Heart right ventricle (tissue), 16 donors: ENCODE measurements at regions not wholly inside any gene's neighbourhood (a gene's known extent, or its start where the extent isn't known, plus 50 kb on each side); places are given as distances from the start of the nearest gene placed in this dataset.

Experiments used
- ATAC-seq, 8 donors: fragments of 200-7000 bp; cut with Tn5 transposase; one replicate each; pipeline ENCODE4 v1.9.1; 2020; ENCODE audit warnings: mild to moderate bottlenecking in 8 of 8, moderate library complexity in 8 of 8, moderate number of reproducible peaks in 1 of 8
- DNase-seq, 2 donors: peaks; one replicate each; pipeline ENCODE4 v3.0.0-alpha.2; 2020
- H3K27ac ChIP-seq, 10 donors: fragments of 200-600 bp; sonication (generic) in 2 of 10; one replicate each; pipeline versions ENCODE4 v1.5.0 to v1.8.0; 2020 to 2022; ENCODE audit warnings: mild to moderate bottlenecking in 3 of 10
- H3K27me3 ChIP-seq, 7 donors: fragments of 200-600 bp; one replicate each; pipeline ENCODE4 v1.8.0; 2021 to 2022; ENCODE audit warnings: mild to moderate bottlenecking in 2 of 7
- H3K36me3 ChIP-seq, 9 donors: fragments of 200-600 bp; sonication (generic) in 1 of 9; one replicate each; pipeline versions ENCODE4 v1.5.0 to v1.8.0; 2020 to 2022; ENCODE audit warnings: mild to moderate bottlenecking in 2 of 9
- H3K4me1 ChIP-seq, 9 donors: fragments of 200-600 bp; sonication (generic) in 1 of 9; one replicate each; pipeline versions ENCODE4 v1.5.0 to v1.8.0; 2020 to 2022; ENCODE audit warnings: mild to moderate bottlenecking in 4 of 9
- H3K4me3 ChIP-seq, 10 donors: fragments of 200-600 bp; sonication (generic) in 2 of 10; one replicate each; pipeline versions ENCODE4 v1.5.0 to v1.8.0; 2020 to 2022; ENCODE audit warnings: mild to moderate bottlenecking in 7 of 10, moderate library complexity in 2 of 10
- H3K9me3 ChIP-seq, 11 donors: fragments of 200-600 bp in 10 of 11; sonication (generic) in 2 of 11; one replicate each; pipeline versions ENCODE4 v1.5.0 to v1.8.0; 2013 to 2022; ENCODE audit warnings: mild to moderate bottlenecking in 2 of 11, control low read depth in 1 of 11, moderate library complexity in 1 of 11
- WGBS, 2 donors: extraction: QIAGEN DNeasy Blood & Tissue Kit; methylation state at CpG; one replicate each; pipeline ENCODE4 v1.1.7; 2013; ENCODE audit warnings: inconsistent platforms in 1 of 2; 5-methylcytosine and 5-hydroxymethylcytosine counted together
- intact Hi-C, 10 donors: fragments of 100-400 bp; cut with DNase I; formaldehyde crosslinking; loops; one replicate each; pipeline versions ENCODE4 v1.11.1 to v1.14.2; 2022
- TF ChIP-seq, protein P1 (sequence below), 9 donors: fragments of 200-600 bp; sonication (generic) in 2 of 9; IDR thresholded peaks; one replicate each; pipeline versions ENCODE4 v1.5.0 to v1.8.0; 2021 to 2022; ENCODE audit warnings: antibody characterized with exemption in 9 of 9, mild to moderate bottlenecking in 5 of 9, moderate library complexity in 1 of 9
- donor health status: Arrhythmogenic right ventricular cardiomyopathy.
- donor health status: ischemic (EF 13 %, LVEDD 7.1; RV severe dilation, severe dysfunction).
- donor health status: healthy with polysubstance abuse.
- donor health status: DM: no; HTN: yes; CAD: no.
- donor health status: DM: no; HTN: no; CAD: no.
- donor health status: ischemic (EF 25% LVEDD 6.9; RV normal size, moderate dysfunction).
- donor health status: ischemic (EF 25% LVEDD 5.7; RV mildly dilated, moderate dysfunction).
- donor health status: healthy.
- donor health status: DM: yes; HTN: yes; CAD: no.
- donor health status: Ischemic cardiomyopathy.
- donor health status: ischemic (EF 35%, LVEDD 5.7; RV mildly dilated, moderate dysfunction).
- donor health status: nonischemic (EF 11% LVEDD 7.7; RV severe dilation, severe dysfunction).
- donor health status: DM: yes; HTN: yes; CAD: no.
- donor health status: PGD.
- donor health status: ischemic (EF 29% LVEDD 5.4; RV normal size, mild dysfunction).
- donor health status: nonischemic (EF 23%, LVEDD 6.1; RV moderate dilation, normal function).

DNA sequence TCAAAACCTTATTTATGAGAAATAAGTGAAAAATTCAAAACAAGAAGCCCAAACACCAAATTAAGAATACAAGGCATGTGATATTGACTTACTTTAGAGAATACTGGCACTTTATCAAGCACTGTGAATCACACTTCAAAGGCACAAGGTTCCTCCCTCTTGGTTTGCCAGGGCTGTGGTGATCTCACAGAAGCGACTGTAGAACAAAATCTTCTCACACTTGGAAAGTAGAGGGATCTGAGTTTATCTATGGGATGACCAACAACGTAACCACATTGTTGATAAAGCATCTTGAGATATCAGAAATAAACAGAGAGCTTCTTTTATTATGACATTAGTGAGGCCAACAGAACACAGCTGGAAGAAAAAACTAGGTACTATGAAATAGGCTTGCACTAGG is 295.9 kb downstream of the NFIB start:
- no peak for DNase-seq
- TF ChIP-seq, protein P1, sequence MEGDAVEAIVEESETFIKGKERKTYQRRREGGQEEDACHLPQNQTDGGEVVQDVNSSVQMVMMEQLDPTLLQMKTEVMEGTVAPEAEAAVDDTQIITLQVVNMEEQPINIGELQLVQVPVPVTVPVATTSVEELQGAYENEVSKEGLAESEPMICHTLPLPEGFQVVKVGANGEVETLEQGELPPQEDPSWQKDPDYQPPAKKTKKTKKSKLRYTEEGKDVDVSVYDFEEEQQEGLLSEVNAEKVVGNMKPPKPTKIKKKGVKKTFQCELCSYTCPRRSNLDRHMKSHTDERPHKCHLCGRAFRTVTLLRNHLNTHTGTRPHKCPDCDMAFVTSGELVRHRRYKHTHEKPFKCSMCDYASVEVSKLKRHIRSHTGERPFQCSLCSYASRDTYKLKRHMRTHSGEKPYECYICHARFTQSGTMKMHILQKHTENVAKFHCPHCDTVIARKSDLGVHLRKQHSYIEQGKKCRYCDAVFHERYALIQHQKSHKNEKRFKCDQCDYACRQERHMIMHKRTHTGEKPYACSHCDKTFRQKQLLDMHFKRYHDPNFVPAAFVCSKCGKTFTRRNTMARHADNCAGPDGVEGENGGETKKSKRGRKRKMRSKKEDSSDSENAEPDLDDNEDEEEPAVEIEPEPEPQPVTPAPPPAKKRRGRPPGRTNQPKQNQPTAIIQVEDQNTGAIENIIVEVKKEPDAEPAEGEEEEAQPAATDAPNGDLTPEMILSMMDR (IDR thresholded peaks at IDR 0.05) = no peak
- 39 to 46% methylated on average over 2 of the region's 2 CpGs for WGBS, 2 donors
- no peaks in the 10 kb centered on the region for H3K36me3 ChIP-seq
- H3K4me3 ChIP-seq = no peak overlapping the region
- ATAC-seq = no peak
- peak overlapping the region in 2 of 10 donors; percentile 22 to 45 for H3K27ac ChIP-seq
- intact Hi-C loops = loop anchor here in 1 of 10 donors (10.0 kb wide), 1 partner anchor 337 kb away; no protein-coding TSS in a partner anchor
- H3K27me3 ChIP-seq = no peaks in the 10 kb centered on the region
- peaks cover under 1 to 59% (median 8%) of the 10 kb centered on the region in 9 donors for H3K4me1 ChIP-seq
- H3K9me3 ChIP-seq = no peaks in the 10 kb centered on the region

DNA sequence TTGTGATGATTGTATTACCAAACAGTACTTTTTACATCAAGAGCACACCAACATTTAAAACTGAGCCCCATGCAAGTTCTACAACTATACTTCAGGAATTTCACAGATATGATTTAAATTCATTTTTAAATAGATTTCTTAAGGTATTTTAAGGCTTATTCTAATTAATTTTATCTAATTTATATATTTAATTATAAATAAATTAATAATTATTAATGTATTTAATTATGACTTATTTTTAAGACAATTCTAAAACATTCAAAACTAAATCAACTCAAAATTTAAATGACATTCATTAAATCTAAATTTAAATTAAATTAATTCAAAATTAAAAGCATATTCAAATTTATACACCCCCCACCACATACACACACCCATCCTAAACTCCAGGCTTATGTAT is 299.2 kb downstream of the NFIB start:
- no peak for DNase-seq
- intact Hi-C loops = loop anchor here in 1 of 10 donors (10.0 kb wide), 1 partner anchor 340 kb away; no protein-coding TSS in a partner anchor
- ATAC-seq = no peak
- TF ChIP-seq, protein P1 (IDR thresholded peaks at IDR 0.05) = no peak
- Histone ChIP-seq H3K36me3 (no peaks in the 10 kb centered on the region), H3K4me1 (peaks cover 3 to 47% (median 18%) of the 10 kb centered on the region in 9 donors), H3K4me3 (no peak overlapping the region), H3K9me3 (no peaks in the 10 kb centered on the region), H3K27ac (peak overlapping the region in 6 of 10 donors; percentile 35 to 83 (median 78)), H3K27me3 (no peaks in the 10 kb centered on the region)

DNA sequence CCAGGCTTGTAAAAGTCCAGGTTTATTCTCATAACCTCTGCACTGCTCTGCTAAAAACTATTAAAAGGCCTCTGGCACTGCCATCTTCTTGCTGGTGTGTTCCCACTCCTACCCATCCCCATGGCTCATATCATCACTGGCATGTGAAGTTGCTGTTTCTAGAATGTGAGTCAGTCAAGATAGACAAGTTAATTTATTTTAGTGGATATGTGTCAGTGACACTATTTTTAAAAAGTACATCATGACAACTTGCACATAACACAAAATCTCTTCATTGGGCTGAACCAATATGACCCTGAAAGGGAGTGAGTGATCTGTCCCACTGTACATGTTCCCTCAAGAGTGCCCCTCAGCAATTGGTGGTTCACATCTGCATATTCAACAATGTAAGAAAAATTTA is 299.7 kb downstream of the NFIB start:
- intact Hi-C loops = loop anchor here in 1 of 10 donors (10.0 kb wide), 1 partner anchor 341 kb away; no protein-coding TSS in a partner anchor
- Histone ChIP-seq H3K27me3 (no peaks in the 10 kb centered on the region), H3K4me1 (peaks cover 3 to 47% (median 18%) of the 10 kb centered on the region in 9 donors), H3K9me3 (no peaks in the 10 kb centered on the region), H3K27ac (peak overlapping the region; percentile 35 to 83 (median 74)), H3K4me3 (no peak overlapping the region), H3K36me3 (no peaks in the 10 kb centered on the region)
- ATAC-seq (peak; percentile 81 to 97 (median 94)), DNase-seq (peak in 1 of 2 donors; percentile 62)
- TF ChIP-seq, protein P1 (IDR thresholded peaks at IDR 0.05) = no peak

DNA sequence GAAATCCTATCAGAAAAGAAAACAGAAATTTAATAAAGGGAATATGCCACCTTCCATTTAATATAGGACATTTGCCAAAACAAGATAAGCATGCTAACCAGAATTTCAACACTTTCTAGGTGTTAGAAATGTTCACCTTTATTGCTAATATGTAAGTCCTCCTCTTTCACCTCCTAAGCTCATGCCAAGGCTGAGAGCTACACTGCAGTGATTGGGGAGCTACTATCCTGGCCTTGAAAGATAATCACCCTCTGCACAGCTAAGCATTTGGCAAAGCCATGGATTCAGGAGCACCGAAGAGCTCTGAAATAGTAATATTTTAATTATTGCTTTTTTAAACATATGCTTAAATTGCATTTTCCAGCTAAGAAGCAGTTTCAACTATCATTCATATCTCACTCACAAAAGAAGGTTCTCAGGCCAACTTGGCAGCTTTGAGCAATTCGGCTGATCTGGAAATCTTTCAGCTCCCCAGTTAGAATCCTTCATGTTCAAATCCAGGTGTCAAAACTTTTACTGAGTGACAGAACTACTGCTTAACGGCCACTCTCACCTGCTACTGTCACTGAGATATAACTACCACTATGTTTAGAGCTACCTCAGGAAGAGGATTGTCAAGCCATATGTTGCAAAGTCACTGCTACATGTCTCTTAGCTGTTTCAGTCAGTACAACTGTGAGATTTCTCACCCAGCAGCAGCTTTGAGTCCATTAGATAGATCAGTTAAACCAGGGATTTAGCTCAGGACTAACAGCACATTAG is 302.0 kb downstream of the NFIB start:
- H3K36me3 ChIP-seq = no peaks in the 10 kb centered on the region
- no peaks in the 10 kb centered on the region for H3K27me3 ChIP-seq
- WGBS, 2 donors = 21 to 25% methylated on average over 3 of the region's 3 CpGs
- peak overlapping the region in 9 of 10 donors; percentile 3 to 83 (median 78) for H3K27ac ChIP-seq
- intact Hi-C loops = loop anchor here in 1 of 10 donors (10.0 kb wide), 1 partner anchor 343 kb away; no protein-coding TSS in a partner anchor
- TF ChIP-seq, protein P1 (IDR thresholded peaks at IDR 0.05) = no peak
- no peak overlapping the region for H3K4me3 ChIP-seq
- peaks cover 3 to 36% (median 14%) of the 10 kb centered on the region in 9 donors for H3K4me1 ChIP-seq
- ATAC-seq (peak in 2 of 8 donors; percentile 45 to 64), DNase-seq (no peak)
- H3K9me3 ChIP-seq = no peaks in the 10 kb centered on the region
